NCI-H524 (cell line): ENCODE measurements at regions not wholly inside any gene's neighbourhood (a gene's known extent, or its start where the extent isn't known, plus 50 kb on each side); places are given as distances from the start of the nearest gene placed in this dataset.

Source experiments
- DNase-seq, 2 experiments: peaks; one replicate each; lab custom pipeline; 2025; lab: John Stamatoyannopoulos, UW

- DNase-seq, result no peak
Observed at GRCh38 chr9:13330396-13331004, 51.0 kb upstream of the MPDZ start.
